ENCODE measurements at regions not wholly inside any gene's neighbourhood (a gene's known extent, or its start where the extent isn't known, plus 50 kb on each side); places are given as distances from the start of the nearest gene placed in this dataset.
"Not testable (repeated sequence)": the region's sequence is repeated elsewhere in the genome, so short reads cannot be mapped to it uniquely, and the experiment has no call there.

DNA sequence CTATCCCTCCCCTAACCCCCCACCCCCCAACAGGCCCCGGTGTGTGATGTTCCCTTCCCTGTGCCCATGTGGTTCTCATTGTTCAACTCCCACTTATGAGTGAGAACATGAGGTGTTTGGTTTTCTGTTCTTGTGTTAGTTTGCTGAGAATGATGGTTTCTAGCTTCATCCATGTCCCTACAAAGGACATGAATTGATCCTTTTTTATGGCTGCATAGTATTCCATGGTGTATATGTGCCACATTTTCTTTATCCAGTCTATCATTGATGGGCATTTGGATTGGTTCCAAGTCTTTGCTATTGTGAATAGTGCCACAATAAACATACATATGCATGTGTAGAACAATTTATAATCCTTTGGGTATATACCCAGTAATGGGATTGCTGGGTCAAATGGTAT, 612.1 kb upstream of the ADGRB3 start:
- TF ChIP-seq, protein P1, sequence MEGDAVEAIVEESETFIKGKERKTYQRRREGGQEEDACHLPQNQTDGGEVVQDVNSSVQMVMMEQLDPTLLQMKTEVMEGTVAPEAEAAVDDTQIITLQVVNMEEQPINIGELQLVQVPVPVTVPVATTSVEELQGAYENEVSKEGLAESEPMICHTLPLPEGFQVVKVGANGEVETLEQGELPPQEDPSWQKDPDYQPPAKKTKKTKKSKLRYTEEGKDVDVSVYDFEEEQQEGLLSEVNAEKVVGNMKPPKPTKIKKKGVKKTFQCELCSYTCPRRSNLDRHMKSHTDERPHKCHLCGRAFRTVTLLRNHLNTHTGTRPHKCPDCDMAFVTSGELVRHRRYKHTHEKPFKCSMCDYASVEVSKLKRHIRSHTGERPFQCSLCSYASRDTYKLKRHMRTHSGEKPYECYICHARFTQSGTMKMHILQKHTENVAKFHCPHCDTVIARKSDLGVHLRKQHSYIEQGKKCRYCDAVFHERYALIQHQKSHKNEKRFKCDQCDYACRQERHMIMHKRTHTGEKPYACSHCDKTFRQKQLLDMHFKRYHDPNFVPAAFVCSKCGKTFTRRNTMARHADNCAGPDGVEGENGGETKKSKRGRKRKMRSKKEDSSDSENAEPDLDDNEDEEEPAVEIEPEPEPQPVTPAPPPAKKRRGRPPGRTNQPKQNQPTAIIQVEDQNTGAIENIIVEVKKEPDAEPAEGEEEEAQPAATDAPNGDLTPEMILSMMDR (IDR thresholded peaks at IDR 0.05), result not testable (repeated sequence)
- TF ChIP-seq POLR2A (IDR thresholded peaks at IDR 0.05); POLR2AphosphoS5 (IDR thresholded peaks at IDR 0.05; ENCODE audit: insufficient read depth in 1 of 2, low read depth in 1 of 2): not testable (repeated sequence)

All from vagina (tissue), 2 donors.